Cardiac fibroblast (primary cell): ENCODE measurements at regions not wholly inside any gene's neighbourhood (a gene's known extent, or its start where the extent isn't known, plus 50 kb on each side); places are given as distances from the start of the nearest gene placed in this dataset.

Experiments used
- DNase-seq, 2 donors: peaks; one replicate each; pipeline versions ENCODE4 v3.0.0 to v3.0.0-alpha.2; 2010; ENCODE audit warnings: low read depth in 2 of 2
- H3K4me3 ChIP-seq, 2 donors: replicated peaks in 1 of 2; 1 replicate in 1 of 2; 2 replicates in 1 of 2; pipeline ENCODE4 v1.5.1; 2011; ENCODE audit warnings: low read depth in 2 of 2, low read length in 2 of 2, mild to moderate bottlenecking in 2 of 2, moderate library complexity in 1 of 2
- CTCF ChIP-seq: IDR thresholded peaks from one replicate; pipeline ENCODE4 v1.5.1; 2011; ENCODE audit warnings: low read depth, mild to moderate bottlenecking, low read length, inconsistent platforms

DNA sequence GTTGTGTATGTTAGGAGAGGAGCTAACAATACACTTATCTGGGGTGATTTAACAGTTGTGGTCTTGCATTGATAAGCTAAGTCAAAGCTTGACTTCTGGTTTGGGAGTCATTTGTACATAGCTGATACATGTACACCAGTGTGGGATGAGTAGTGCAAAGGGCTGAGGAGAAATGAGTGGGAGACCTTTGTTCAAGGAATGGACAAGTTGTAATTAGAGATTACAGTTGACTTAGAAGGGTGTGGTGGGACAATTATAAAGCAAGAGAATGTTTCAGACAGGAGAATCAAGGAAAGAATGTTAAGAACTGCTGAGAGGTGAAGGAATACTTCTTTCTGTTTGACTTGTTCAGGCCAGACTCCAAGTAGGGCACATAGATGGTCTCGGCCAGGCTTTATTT, 209.7 kb upstream of the STEAP4 start:
- no peak overlapping the region for H3K4me3 ChIP-seq
- DNase-seq: no peak
- no peak for TF ChIP-seq CTCF

DNA sequence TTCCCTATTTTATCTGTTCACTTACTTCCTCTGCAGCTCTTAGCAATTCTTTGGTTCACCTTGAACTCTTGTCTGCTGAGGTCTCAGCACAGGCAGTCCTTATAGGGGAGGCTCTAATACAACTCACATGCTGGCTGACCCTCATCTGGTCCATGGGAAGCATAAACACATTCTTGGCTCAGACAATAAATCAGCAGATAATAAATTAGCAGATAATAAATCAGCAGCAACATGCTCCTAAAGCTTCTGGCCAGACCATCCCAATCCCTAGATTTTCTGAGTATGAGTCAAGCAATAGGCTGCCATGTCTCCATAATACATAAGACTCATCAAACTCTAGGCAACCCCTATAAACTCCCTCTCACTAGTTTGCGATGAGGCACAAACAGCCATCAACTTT, 208.6 kb upstream of the STEAP4 start:
- DNase-seq: no peak
- H3K4me3 ChIP-seq: no peak overlapping the region
- no peak for TF ChIP-seq CTCF

DNA sequence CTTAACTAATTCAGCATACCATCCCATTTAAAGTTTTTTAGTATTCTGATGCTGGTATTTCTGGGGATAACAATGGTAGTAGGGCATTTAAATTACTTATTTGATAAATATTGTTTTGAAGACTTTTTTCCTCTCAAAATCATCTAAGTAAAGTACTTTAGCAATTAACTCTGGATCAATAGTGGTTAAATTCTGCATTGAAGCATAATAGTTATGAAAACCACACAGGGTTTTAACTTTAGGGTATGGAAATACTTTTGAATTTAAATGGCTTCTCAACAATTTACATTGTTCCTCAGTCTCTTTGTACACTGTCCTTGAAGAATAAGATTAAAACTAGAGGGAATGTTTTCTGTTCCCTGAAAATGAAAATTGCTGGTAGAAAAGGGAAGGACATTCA, 202.6 kb upstream of the STEAP4 start:
- no peak overlapping the region for H3K4me3 ChIP-seq
- DNase-seq: no peak
- no peak for TF ChIP-seq CTCF

DNA sequence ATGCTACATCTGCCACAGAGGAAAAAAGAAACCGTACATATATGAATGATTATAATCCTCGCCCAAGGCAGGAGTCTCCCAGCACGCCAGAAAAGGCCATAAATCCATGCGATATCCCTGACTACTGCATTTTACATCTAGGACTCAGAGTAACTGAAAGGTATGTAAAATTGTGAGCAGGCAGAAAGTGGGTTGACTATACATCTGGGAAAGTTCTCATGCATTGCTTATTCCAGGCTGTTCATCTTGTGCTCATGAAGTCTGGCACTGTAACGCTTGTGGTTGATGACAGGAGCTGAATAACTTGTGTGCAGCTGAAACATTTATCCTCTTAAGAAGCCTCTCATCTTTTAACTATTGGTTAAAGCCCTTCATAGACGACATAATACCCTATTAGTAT, 193.4 kb upstream of the STEAP4 start:
- TF ChIP-seq CTCF: no peak
- DNase-seq: no peak
- no peak overlapping the region for H3K4me3 ChIP-seq

GRCh38 chr7:88495881-88496725, 189.4 kb upstream of the STEAP4 start:
- no peak for DNase-seq
- no peak for TF ChIP-seq CTCF
- H3K4me3 ChIP-seq: no peak overlapping the region

DNA sequence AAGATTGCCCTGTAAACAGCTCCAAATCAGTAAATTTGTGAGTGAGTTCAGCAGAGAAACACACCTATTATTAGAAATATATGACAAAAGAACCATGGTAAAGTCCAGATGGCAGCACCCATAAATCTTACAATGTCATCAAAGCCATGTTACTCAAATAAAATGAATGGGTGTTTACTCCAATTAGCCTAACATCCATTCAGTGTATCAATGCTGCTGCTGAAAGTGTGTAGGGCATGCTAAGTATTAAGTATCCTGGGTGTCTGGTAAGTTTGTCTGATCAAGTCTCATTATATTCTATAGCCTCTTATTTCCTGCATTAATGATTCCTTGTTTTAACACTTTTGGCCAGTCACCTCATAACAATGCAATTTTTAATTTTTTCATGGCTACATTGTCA, 185.5 kb upstream of the STEAP4 start:
- no peak for TF ChIP-seq CTCF

DNA sequence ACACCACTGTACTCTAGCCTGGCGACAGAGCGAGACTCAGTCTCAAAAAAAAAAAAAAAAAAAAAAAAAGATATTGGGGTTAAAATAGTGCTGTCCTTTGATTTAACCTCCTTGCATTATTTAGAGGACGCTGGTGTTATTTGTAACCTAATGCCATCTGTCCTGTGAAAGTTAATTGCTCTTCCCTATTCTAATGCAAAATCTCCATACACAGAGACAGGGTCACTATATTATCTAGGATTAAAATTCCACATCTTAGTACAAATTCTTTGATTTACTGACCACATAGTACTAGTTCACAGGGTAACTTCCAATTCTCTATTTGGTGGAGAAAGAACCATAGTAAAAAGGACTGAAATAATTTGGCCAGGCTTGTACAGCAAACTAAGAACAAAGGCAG, 184.2 kb upstream of the STEAP4 start:
- no peak overlapping the region for H3K4me3 ChIP-seq
- DNase-seq: no peak
- TF ChIP-seq CTCF: no peak

More for the DNA sequence above, 185.5 kb upstream of the STEAP4 start:
- H3K4me3 ChIP-seq: no peak overlapping the region
- DNase-seq: no peak
